D721Med (cell line): ENCODE measurements at regions not wholly inside any gene's neighbourhood (a gene's known extent, or its start where the extent isn't known, plus 50 kb on each side); places are given as distances from the start of the nearest gene placed in this dataset.

Experiments
- DNase-seq: peaks from one replicate; pipeline ENCODE4 v3.0.0; 2011; ENCODE audit warnings: low spot score; ENCODE audit not compliant: insufficient read length
- FAIRE-seq: peaks from 2 replicates; lab custom pipeline; 2011; peaks lifted over from hg19 to GRCh38; lab: Jason Lieb, UNC
- CTCF ChIP-seq: IDR thresholded peaks from 2 replicates; pipeline ENCODE4 v1.5.1; 2012; ENCODE audit warnings: mild to moderate bottlenecking, control low read depth; ENCODE audit not compliant: insufficient read depth; ENCODE audit errors: missing control alignments

GRCh38 chr6:132971676-132972075 is 157.3 kb downstream of the RPS12 start:
- TF ChIP-seq CTCF = no peak
- no peak for DNase-seq
- FAIRE-seq = no peak

- TF ChIP-seq CTCF = no peak
- DNase-seq = no peak
- FAIRE-seq = no peak
Observed at GRCh38 chr6:132972254-132972653, 157.9 kb downstream of the RPS12 start.

GRCh38 chr6:132972971-132973370 is 158.6 kb downstream of the RPS12 start:
- no peak for TF ChIP-seq CTCF
- DNase-seq (no peak), FAIRE-seq (no peak)

GRCh38 chr6:132973514-132973993 is 159.2 kb downstream of the RPS12 start:
- no peak for TF ChIP-seq CTCF
- DNase-seq = no peak
- FAIRE-seq = no peak

- DNase-seq = no peak
- TF ChIP-seq CTCF = no peak
- no peak for FAIRE-seq
Observed at GRCh38 chr6:132974122-132974521, 159.8 kb downstream of the RPS12 start.

GRCh38 chr6:132977413-132977812 is 163.0 kb downstream of the RPS12 start:
- DNase-seq (no peak), FAIRE-seq (no peak)
- no peak for TF ChIP-seq CTCF

GRCh38 chr6:132978685-132979084 is 164.3 kb downstream of the RPS12 start:
- FAIRE-seq (no peak), DNase-seq (no peak)
- TF ChIP-seq CTCF = no peak
